GM19025 (cell line): ENCODE measurements at regions not wholly inside any gene's neighbourhood (a gene's known extent, or its start where the extent isn't known, plus 50 kb on each side); places are given as distances from the start of the nearest gene placed in this dataset.

Source experiments
- ATAC-seq: cut with Tn5 transposase; IDR thresholded peaks from one replicate; pipeline ENCODE4 v1.9.1; 2021; ENCODE audit warnings: mild to moderate bottlenecking, low read depth, moderate library complexity; ENCODE audit not compliant: unreplicated experiment

DNA sequence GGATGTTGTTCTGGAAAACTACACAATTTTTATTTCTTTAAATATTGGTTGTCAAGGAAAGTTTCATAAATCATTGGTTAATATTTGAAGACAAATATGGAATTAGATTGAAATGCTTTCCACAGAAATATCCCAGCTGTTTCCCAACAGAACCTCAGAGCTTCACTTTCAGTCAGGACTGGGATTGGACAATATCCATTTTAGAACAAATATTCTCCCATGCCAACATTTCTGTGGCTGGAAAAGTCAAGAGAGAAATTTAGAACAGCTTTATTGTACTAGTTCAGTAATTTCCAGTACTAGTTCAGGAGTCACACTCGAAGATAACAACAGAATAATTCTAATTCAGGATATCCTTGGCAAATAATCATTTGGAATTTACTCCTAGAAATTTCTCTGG is 116.1 kb upstream of the TUT7 start:
- ATAC-seq = no peak

DNA sequence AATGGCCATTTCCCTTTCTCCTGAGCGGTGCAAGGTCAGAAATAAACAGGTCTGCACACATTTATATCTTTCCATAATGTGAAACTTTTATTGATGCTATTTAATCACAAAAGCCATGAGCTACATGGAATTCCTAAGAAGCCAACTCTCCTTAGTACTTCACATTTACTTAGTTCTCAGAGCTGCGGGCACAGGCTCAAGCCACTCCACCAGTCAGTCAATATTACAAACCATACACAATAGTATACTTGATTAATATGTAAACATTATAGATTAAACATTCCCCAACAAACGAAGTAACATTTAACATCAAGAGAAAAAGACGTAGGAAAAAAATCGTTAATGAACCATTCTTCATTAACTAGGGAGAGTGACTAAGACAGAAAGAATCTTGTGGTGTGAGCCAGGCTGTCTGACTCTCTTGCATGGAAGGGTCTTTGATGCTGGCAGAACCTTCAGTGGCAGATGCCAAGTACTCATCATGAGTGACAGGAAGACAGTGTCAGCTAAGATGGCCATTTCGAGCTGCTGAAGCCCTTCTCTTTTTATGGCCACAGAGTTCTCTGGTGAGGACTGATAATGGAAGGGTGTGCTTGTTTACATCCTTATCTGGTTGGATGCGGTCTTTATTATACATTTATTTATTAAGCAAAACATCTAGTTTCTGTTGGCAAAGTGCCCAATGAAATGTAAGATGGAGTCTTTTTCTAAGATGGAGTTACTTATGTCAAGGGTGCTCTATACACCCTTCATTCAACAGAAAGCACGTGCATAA is 115.5 kb upstream of the TUT7 start:
- no peak for ATAC-seq

DNA sequence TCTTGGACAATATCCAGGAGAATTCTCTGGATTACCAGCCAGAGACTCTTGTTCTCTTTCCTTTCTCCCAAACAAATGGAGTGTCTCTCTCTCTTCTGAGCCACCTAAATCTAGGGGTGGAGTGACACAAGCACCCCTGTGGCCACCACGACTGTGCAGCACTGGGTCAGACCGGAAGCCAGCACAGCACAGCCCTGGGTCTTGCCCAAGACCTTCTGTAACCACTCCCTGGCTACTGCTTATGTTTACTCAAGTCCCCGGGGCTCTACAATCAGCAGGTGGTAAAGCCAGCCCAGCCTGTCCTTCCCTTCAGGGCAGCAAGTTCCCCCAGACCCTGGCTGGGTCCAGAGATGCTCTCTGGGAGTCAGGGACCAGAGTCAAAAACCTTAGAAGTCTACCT is 110.0 kb upstream of the TUT7 start:
- no peak for ATAC-seq

DNA sequence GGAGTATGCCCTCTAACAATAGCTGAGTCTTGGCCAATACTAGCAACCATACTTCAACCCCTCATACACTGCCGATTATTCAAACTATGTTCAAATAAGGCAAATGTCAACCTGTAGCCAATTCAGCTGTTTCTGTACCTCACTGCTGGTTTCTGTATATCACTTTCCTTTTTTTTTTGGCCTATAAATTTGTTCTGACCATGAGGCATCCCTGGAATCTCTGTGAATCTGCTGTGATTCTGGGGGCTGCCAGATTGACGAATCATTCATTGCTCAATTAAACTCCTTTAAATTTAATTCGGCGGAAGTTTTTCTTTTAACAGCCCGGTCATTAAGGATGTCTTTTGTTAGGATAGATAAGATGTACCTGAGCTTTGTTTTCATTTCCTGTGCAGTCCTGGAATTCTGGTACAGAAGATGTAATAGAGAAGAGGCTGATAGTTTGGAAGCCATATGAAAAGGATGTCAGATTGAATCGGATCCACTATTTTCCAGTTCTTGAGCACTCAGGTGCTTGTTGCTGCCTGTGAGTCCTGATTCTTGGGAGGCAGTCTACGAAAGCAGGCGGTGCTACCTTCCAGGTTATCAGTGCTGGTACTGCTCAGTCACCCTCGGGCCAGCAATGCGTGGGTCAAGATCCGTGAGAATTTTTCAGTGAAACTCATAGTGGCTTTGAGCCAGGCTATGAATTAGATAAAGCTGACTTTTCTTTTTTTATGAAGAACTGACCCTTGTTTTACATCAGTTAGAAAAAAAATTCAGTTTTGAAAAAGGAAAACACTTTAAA is 106.2 kb upstream of the TUT7 start:
- ATAC-seq = no peak

DNA sequence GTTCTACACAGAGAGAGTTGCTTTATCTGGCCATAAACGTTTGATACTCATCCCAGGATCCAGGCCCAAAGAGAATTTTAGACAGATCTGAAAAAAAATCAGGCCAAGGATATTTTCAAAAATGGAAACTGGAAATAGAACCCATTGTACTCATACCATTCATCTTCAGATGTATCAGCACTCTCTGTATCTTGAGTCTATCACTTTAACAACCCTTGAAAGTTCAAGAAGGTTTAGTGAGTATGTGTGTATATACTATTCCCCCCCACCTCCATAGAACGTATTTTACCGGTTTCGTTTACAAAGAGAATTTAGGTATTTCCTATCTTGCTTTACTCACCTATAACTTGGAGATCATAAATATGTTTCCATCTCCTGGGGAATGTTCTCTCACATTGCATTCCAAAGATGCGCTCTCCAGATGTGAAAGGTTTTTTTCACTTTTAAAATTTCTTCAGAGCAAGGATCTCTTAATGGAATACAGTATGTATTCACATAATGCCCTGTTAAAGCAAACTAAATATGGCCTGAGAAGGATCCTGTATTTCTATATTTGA is 105.5 kb upstream of the TUT7 start:
- ATAC-seq = no peak

DNA sequence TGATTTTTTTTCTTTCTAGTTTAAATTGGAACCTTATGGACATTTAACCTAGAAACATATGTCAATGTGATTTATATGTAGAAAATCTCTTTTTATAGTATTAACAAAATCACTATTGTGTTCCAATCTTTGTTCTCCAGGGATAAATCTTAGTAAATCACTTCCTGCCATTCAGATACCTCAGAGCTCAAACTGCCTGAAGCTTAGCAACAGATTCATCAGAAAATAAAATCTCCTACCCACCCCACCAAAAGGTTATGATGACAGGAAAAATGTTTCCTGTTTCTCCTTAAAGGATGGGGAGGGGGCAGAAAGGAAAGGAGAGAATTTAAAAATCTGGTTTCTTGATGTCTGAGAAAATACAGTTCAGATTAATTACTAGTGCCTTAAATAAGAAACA is 105.0 kb upstream of the TUT7 start:
- no peak for ATAC-seq

DNA sequence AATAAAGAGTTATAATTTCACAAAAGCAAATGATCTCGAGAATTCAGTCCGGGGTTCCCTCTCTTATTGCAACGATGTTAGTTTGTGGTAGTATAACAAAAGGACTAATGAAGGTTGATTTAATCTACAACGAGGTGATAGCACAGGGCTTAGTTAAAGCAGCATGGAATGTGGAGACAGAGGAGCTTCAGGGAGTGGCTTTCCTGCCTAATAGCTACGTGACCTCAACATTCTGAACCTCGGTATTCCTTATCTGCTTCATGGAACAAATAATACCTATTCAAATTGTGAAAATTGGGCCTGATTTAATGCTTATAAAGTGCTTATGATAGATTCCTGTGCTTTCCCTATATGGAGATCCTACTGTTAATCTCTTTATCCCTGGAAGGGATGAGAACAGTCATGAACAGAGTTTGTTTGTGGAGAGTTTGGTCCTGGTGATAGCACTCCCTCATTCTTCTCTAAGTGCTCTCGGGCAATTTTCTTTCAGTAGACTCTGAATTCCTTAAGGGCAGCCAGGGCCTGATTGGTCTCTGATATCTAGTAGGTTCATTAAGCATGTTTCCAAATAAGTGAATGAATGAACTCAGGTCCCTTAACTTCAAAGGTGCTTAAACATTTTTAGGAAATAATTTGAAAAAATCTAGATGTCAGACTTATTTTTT is 104.1 kb upstream of the TUT7 start:
- no peak for ATAC-seq

DNA sequence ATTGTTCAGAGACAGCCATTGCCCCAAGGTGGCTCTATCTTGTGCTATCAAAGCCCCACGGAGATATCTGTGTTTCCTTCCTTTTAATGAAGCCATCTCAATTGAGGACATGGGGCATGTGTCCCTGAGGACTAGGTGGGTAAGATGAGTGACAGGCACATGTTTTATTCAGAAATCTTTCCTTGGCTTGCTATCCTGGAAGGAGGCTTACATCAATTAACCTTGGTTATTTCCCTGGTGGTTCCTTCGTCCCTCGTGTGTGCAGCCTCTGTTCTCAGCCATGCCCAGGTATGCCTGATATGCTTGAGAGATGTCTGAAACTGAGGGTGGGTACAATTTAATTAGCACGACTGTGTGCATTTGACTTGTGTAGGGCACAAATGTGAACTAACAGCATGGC is 102.2 kb upstream of the TUT7 start:
- ATAC-seq = no peak

DNA sequence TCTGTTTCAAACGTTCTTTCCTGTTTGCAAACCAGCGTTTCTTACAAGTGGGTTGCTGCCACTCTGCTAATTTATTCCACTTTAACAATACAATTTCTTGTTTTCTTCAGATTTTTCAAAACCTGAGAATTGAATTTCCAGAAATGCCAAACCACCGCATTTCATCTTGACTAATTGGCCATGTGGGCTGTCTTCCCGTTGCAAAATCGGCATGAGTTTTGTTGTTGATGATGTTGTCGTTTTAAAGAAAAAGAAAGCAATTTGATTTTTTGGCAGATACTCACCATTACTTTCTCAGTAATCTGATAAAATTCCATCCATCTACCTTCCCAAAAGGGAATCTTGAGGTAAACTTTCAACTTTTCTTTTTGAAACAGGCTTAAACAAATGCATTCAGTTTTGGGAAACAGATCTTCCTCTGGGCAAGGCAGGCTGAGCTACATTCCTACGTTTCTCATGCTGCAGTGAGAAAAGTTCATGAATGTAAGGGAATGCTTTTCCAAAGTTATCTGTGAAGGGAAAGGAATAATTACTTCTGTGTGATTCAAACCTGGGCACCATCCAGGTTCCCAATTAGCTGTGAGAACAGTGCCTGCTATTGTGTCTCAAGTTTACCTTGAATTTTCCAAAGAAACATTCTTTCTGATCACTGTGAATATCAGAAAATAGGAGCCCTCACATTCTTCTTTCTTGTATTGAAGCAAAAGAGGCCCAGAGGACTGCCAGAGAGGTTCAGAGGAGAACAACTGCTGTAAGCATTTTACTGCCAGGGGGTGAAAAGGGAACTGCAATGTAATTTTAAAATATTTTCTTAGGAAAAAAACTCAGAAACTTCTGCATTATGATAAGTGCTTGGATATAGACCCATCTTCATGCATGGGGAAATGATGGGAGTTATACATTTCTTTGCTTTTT is 100.7 kb upstream of the TUT7 start:
- ATAC-seq = no peak

DNA sequence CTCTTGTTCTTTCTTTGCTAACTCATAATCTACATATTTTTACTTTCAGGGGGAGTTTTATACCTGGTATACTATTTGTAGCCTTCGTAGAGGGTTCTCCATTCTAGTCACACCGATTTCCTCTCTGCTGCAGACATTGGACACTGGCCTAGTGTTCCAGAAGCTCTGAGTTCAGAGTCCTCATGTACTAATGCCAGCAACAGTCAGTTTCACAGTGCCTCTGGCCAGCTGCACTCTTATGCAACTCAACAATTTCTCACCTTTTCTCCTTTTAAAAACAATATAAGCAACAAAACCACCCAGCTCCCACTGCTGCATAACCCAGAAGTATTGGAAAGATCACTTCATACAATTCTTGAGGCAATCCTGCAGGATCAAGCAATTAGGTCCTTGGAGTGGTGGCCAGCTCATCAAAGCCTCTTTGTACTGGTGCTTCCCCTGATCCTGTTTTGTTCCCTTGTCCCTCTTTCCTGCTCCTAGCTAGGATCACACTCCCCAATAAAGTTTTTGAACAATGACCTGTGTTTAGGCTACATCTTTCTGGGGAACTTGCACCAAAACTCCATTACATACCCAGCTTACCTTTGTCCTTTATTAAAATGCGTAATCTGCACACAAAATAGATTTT is 98.1 kb upstream of the TUT7 start:
- no peak for ATAC-seq

DNA sequence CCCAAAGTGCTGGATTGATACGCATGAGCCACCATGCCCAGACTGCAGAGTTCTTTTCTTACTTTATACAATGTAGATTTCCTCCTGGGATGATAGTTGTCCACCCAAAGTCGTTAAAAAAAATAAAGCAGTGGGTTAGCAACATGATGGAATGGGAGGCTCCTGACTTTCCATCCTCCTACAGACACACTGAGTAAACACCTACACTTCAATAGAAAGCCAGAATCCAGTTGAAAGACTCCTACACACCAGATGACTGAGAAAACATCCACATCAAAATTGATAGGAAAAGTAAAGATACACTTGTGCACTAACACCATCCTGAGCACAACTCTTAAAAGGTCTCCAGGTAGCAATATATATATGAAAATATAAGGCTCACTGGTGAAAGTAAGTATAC is 95.0 kb upstream of the TUT7 start:
- no peak for ATAC-seq

DNA sequence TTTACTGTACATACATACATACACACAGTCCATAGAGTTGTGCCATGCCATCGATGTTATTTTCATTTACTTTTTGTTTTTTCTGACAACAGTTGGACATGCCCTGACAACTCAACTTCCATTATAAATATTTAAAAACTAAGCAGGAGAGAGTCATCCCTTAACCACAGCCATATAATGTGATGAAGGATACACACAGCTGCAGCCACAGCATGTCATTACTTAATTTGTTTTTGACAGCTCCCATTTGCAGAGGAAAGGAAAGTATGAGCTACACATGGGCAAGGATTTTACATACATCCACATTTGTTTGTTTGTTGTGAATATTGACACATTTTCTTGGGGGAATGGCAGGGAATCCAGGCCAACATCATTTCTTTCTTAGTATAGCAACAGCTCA is 91.5 kb upstream of the TUT7 start:
- no peak for ATAC-seq

DNA sequence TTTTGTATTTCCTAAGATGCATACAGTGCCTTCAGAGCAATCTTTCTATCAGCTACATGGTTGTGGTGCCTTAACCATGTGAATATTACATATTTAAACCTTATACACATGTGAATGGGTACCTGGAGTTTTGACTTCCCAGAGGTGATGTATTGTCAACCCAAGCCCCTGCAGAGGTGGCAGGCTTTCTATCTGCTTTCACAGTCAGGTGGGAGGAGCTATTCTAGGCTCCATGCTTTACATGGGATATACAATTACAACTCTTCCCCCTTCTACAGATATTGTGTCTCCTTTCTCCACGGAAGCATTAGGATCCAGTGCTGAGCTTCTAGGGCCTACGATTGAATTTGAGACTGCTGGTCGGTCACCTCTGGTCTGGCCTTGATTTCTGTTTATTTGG is 89.8 kb upstream of the TUT7 start:
- ATAC-seq = no peak

DNA sequence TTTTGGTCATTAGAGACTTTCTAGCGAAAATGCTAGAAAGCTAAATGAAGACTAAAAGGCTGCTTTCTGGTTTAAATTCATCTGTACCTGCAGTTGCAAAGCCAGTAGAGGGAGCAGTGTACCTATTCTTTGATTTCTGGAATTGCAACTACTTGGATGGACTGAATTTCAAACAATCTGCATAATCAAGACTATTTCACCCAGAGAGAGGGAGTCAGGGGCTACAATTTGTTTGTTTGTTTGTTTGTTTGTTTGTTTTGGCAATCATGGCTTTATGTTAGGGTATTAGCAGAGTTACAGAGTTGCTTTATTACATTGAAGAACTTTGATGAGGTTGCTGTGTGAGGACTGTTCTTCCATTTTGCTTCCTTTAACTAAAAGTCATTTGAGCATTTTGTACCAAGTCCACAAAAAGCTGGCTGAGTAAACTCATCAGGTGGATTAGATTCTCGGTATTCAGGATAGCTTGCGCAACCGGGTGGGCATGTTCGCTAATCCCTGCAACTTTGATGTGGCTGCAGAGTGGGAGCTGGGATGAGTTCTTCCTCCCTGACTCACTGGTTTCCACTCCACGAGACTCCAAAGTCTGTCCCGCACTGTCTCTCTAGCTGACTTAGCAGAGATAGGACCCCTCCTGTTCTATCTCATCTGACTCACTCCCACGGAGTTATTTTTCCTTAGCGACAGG is 80.0 kb upstream of the TUT7 start:
- no peak for ATAC-seq

DNA sequence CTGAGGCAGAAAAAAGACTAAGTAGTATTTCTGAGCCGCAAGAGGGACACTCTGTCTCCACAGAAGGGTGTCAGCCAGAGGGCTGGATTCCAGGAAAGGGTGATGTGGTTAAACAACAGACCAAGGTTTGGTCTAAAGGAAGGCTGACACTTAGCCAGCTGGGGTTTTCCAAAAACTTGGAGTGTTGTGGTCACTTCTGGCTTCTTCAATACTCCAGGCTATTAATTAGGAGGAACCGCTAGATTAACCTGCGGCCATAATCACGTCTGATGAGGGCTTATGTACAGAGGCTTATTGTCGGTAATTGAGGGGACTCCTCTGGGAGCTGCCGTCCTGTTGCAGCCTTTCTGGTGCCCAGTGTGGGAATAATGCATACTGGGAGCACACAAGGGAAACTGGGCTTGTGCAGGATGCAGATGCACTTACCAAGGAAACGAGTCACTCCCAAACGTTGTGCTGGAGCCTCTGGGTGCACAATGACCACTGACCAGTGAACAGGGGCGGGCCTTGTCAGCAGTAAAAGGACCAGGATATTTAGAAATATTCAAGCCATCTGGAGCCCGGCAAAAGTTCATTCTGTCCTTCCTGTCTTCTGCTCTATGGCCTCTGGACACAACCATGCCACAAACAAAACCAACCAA is 70.2 kb upstream of the TUT7 start:
- no peak for ATAC-seq

DNA sequence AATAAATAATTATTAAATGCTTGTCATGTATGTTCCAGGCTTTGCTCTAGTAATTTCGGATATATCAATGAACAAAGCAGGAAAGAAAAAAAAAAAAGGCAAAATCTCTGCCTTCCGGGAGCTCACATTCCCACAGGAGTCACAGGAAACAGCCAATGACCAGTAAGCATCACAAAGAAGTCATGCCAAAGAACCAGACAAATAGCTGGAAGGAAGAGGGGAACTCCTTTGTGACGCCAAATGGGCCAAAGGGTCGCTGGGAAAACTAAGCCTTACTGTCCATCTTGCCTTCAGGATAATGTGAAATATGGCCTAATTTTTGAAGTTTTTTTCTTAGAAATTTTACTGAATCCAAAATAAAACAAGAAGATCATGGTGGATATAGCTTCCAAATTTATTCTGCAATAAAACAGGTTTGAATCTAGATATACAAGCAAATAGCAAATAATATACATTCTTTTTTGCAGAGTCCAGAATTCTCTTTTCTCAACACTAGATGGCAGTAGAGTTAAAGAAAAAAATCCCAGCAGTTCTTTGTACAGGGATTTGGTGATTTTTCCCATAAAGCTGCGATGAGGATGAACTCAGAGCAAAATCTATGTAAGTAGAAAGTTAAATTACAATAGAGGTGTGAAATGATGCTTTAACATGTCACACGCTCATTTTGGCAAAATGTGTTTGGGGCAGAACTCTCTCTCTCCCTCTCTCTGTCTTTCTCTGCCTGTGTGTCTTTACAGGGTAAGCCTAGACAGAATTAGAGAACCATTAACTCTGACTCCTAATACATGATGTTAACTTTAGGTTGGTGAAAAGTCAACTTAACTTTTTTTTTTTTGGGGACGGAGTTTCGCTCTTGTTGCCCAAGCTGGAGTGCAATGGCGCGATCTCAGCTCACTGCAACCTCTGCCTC is 60.0 kb upstream of the TUT7 start:
- ATAC-seq = no peak

DNA sequence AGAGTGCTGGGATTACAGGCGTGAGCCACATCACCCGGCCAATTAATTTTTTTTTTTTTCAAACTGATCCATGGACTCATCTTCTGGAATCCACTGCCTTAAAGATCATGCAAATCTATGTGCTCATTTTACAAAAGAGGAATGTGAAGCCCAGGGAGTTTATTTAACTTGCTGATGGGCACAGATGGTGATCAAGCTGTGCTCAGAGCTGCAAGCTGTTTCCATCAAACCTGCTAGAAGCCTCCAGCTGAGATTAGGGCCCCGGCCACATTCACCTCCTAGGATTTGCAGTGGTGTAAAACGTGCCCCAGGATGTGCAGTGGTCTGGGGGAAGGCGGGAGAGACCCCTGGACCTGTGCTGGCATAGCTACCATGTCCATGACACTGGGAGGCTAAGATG is 56.1 kb upstream of the TUT7 start:
- no peak for ATAC-seq

DNA sequence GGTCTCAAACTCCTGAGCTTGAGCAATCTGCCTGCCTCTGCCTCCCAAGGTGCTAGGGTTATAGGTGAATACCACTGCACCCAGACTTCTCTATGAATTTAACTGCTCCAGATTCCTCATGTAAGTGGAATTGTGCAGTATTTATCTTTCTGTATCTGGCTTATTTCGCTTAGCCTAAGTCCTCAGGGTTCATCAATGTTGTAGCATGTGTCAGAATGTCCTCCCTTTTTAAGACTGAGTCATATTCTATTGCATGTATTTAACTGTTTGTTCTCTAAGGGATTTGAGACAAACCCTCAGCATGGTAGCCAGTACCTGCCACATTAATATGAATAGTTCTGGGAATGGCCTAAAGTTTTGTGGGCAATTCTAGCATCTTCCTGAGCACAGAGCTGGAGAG is 53.9 kb upstream of the TUT7 start:
- ATAC-seq = no peak
